ENCODE measurements at regions not wholly inside any gene's neighbourhood (a gene's known extent, or its start where the extent isn't known, plus 50 kb on each side); places are given as distances from the start of the nearest gene placed in this dataset.

- ChIA-PET POLR2A (no interaction called here), CTCF (interaction anchor here (1.3 kb wide), 1 partner anchor 19 kb away, joined by 3 read pairs; no protein-coding TSS in a partner anchor)
- FAIRE-seq (no peak), DNase-seq (ENCODE audit: low read depth, low spot score) (no peak)
- Histone ChIP-seq H3K36me3 (ENCODE audit: control insufficient read depth in 2 of 2, extremely low read depth in 1 of 2, insufficient read depth in 2 of 2, low read length in 2 of 2) (no peaks in the 10 kb centered on the region), H3K79me2 (ENCODE audit: control insufficient read depth, insufficient read depth, low read length) (no peaks in the 10 kb centered on the region), H2AFZ (ENCODE audit: low read depth, low read length) (no peak overlapping the region), H3K9me3 (replicated peaks; ENCODE audit: control insufficient read depth, insufficient read depth, low read length) (no peaks in the 10 kb centered on the region), H3K4me1 (ENCODE audit: control insufficient read depth, extremely low read depth, insufficient read depth, low read length) (no peaks in the 10 kb centered on the region), H4K20me1 (replicated peaks; ENCODE audit: control insufficient read depth, extremely low read depth, insufficient read depth, low read length) (no peaks in the 10 kb centered on the region), H3K4me2 (ENCODE audit: insufficient read depth, low read length) (no peak overlapping the region), H3K9me1 (replicated peaks; ENCODE audit: control insufficient read depth, extremely low read depth, insufficient read depth, low read length) (no peaks in the 10 kb centered on the region), H3K9ac (replicated peaks; ENCODE audit: extremely low read depth, insufficient read depth, low read length) (no peak overlapping the region), H3K27me3 (ENCODE audit: control insufficient read depth in 2 of 2, insufficient read depth in 2 of 2, low read length in 2 of 2) (no peaks in the 10 kb centered on the region), H3K27ac (ENCODE audit: insufficient read depth, low read depth, low read length) (no peak overlapping the region), H3K4me3 (replicated peaks in 1 of 3; ENCODE audit: insufficient read depth in 1 of 3, low read depth in 1 of 3, low read length in 3 of 3) (no peak overlapping the region)
- TF ChIP-seq MAX (IDR thresholded peaks at IDR 0.05; ENCODE audit: insufficient read depth, insufficient read length) (no peak), POLR2A (IDR thresholded peaks at IDR 0.05; ENCODE audit: low read depth, low read length) (no peak), FOS (IDR thresholded peaks at IDR 0.05; ENCODE audit: borderline replicate concordance, insufficient read depth, low read length) (no peak), MYC (IDR thresholded peaks at IDR 0.05; ENCODE audit: low read depth, low read length) (no peak), POLR2AphosphoS5 (IDR thresholded peaks at IDR 0.05; ENCODE audit: insufficient read depth, low read depth, low read length) (no peak), JUN (IDR thresholded peaks at IDR 0.05; ENCODE audit: borderline replicate concordance, insufficient read depth, insufficient read length, low read depth) (no peak), EZH2 (IDR thresholded peaks at IDR 0.05; ENCODE audit: borderline replicate concordance, low read depth, low read length, severe bottlenecking) (no peak), CTCF (IDR thresholded peaks at IDR 0.05; ENCODE audit: extremely low read depth in 1 of 2, insufficient read depth in 1 of 2, low read depth in 1 of 2, low read length in 2 of 2) (no peak), GATA2 (IDR thresholded peaks at IDR 0.05; ENCODE audit: insufficient read depth, insufficient read length, low read depth, low read length) (no peak)
- BruUV-seq (replicated peaks) = no TSS peak
- intact Hi-C loops (cut with micrococcal nuclease) (no loop called here), dilution Hi-C loops (cut with MboI; ENCODE audit: extremely low pct_ligation_motif_present, low sequenced_read_pairs) (no loop called here)
Observed at GRCh38 chr2:57701391-57701791, 345.2 kb upstream of the VRK2 start.

Data from endothelial cell of umbilical vein (primary cell).